MM.1S (cell line): ENCODE measurements at regions not wholly inside any gene's neighbourhood (a gene's known extent, or its start where the extent isn't known, plus 50 kb on each side); places are given as distances from the start of the nearest gene placed in this dataset.

Experiments
- DNase-seq: peaks from one replicate; pipeline ENCODE4 v3.0.0-alpha.2; 2015
- H2AFZ ChIP-seq: fragments of 300-600 bp; sonication (generic); 2 replicates; pipeline ENCODE4 v1.6.0; 2016; ENCODE audit warnings: antibody characterized with exemption, low read length
- H3F3A ChIP-seq: fragments of 300-600 bp; sonication (generic); 2 replicates; pipeline ENCODE4 v1.6.1; 2016; ENCODE audit warnings: mild to moderate bottlenecking, antibody characterized with exemption, low read length, moderate library complexity, mixed read lengths; ENCODE audit not compliant: insufficient read depth
- H3K27ac ChIP-seq: fragments of 300-600 bp; sonication (generic); 2 replicates; pipeline ENCODE4 v1.5.1; 2016; ENCODE audit warnings: mild to moderate bottlenecking, low read length
- H3K27me3 ChIP-seq: fragments of 300-600 bp; sonication (generic); replicated peaks from 2 replicates; pipeline ENCODE4 v1.6.0; 2016; ENCODE audit warnings: low read length; ENCODE audit not compliant: insufficient read depth
- H3K36me3 ChIP-seq: fragments of 300-600 bp; sonication (generic); replicated peaks from 2 replicates; pipeline ENCODE4 v1.6.1; 2016; ENCODE audit warnings: mild to moderate bottlenecking, low read length, mixed read lengths; ENCODE audit not compliant: insufficient read depth
- H3K4me1 ChIP-seq: fragments of 300-600 bp; sonication (generic); 2 replicates; pipeline ENCODE4 v1.6.1; 2016; ENCODE audit warnings: low read length, mixed read lengths
- H3K4me2 ChIP-seq: fragments of 300-600 bp; sonication (generic); 2 replicates; pipeline ENCODE4 v1.6.0; 2016; ENCODE audit warnings: low read depth, low read length
- H3K4me3 ChIP-seq: fragments of 300-600 bp; sonication (generic); 2 replicates; pipeline ENCODE4 v1.5.1; 2016; ENCODE audit warnings: low read length, mixed read lengths
- H3K79me2 ChIP-seq: fragments of 300-600 bp; sonication (generic); 2 replicates; pipeline ENCODE4 v1.6.1; 2016; ENCODE audit warnings: mixed run types, low read length, mixed read lengths
- H3K9ac ChIP-seq: fragments of 300-600 bp; sonication (generic); 2 replicates; pipeline ENCODE4 v1.6.1; 2016; ENCODE audit warnings: low read length, mixed read lengths
- H3K9me2 ChIP-seq: fragments of 300-600 bp; sonication (generic); replicated peaks from 2 replicates; pipeline ENCODE4 v1.6.1; 2016; ENCODE audit warnings: mild to moderate bottlenecking, low read length, mixed read lengths; ENCODE audit not compliant: insufficient read depth
- H3K9me3 ChIP-seq: fragments of 300-600 bp; sonication (generic); replicated peaks from 2 replicates; pipeline ENCODE4 v1.6.1; 2016; ENCODE audit warnings: mild to moderate bottlenecking, low read length, mixed read lengths; ENCODE audit not compliant: insufficient read depth
- H4K20me1 ChIP-seq: fragments of 300-600 bp; sonication (generic); 2 replicates; pipeline ENCODE4 v1.6.1; 2016; ENCODE audit warnings: mild to moderate bottlenecking, low read length, moderate library complexity, mixed read lengths; ENCODE audit not compliant: insufficient read depth
- CTCF ChIP-seq: fragments of 300-600 bp; sonication (generic); IDR thresholded peaks from 2 replicates; pipeline ENCODE4 v1.5.1; 2016; ENCODE audit warnings: antibody characterized with exemption, low read length, mixed read lengths
- EZH2 ChIP-seq: fragments of 300-600 bp; sonication (generic); optimal IDR thresholded peaks from 2 replicates; pipeline ENCODE3; 2017; ENCODE audit warnings: low read depth, mild to moderate bottlenecking, antibody characterized with exemption, low read length, mixed read lengths
- EZH2phosphoT487 ChIP-seq: fragments of 300-600 bp; sonication (generic); IDR thresholded peaks from 2 replicates; pipeline ENCODE4 v1.6.1; 2018; ENCODE audit warnings: antibody characterized with exemption, low read length

- no peak overlapping the region for H2AFZ ChIP-seq
These were observed 102.1 kb upstream of the CEP162 start for GRCh38 chr6:84329516-84329915.

GRCh38 chr6:84329077-84329476 is 101.6 kb upstream of the CEP162 start:
- H4K20me1 ChIP-seq, result no peaks in the 10 kb centered on the region
- H3K9ac ChIP-seq, result no peak overlapping the region
- no peaks in the 10 kb centered on the region for H3K79me2 ChIP-seq
- no peaks in the 10 kb centered on the region for H3K9me3 ChIP-seq
- no peaks in the 10 kb centered on the region for H3K9me2 ChIP-seq
- H3K4me2 ChIP-seq, result no peak overlapping the region
- H3K36me3 ChIP-seq, result no peaks in the 10 kb centered on the region
- TF ChIP-seq EZH2, result no peak
- no peak for TF ChIP-seq EZH2phosphoT487
- TF ChIP-seq CTCF, result no peak
- no peak overlapping the region for H3K27ac ChIP-seq
- no peaks in the 10 kb centered on the region for H3F3A ChIP-seq
- no peak for DNase-seq
- H3K4me3 ChIP-seq, result no peak overlapping the region
- no peaks in the 10 kb centered on the region for H3K27me3 ChIP-seq
- no peak overlapping the region for H2AFZ ChIP-seq
- 0 out of 2 replicates have a peak, but pooled peaks cover 6% of the 10 kb centered on the region for H3K4me1 ChIP-seq

More at GRCh38 chr6:84329516-84329915, 102.1 kb upstream of the CEP162 start:
- no peak overlapping the region for H3K9ac ChIP-seq
- no peaks in the 10 kb centered on the region for H3K9me3 ChIP-seq
- DNase-seq, result no peak
- TF ChIP-seq EZH2 (no peak), CTCF (no peak), EZH2phosphoT487 (no peak)
- H3K4me3 ChIP-seq, result no peak overlapping the region
- H3K27me3 ChIP-seq, result no peaks in the 10 kb centered on the region
- no peaks in the 10 kb centered on the region for H3K79me2 ChIP-seq
- 0 out of 2 replicates have a peak, but pooled peaks cover 6% of the 10 kb centered on the region for H3K4me1 ChIP-seq
- no peaks in the 10 kb centered on the region for H3K36me3 ChIP-seq
- no peaks in the 10 kb centered on the region for H3K9me2 ChIP-seq
- no peaks in the 10 kb centered on the region for H4K20me1 ChIP-seq
- no peak overlapping the region for H3K4me2 ChIP-seq
- H3K27ac ChIP-seq, result no peak overlapping the region
- no peaks in the 10 kb centered on the region for H3F3A ChIP-seq

GRCh38 chr6:84317463-84317862 is 90.0 kb upstream of the CEP162 start:
- Histone ChIP-seq H3K27me3 (no peaks in the 10 kb centered on the region), H3K27ac (no peak overlapping the region), H3K36me3 (no peaks in the 10 kb centered on the region), H3K9me3 (no peaks in the 10 kb centered on the region), H3F3A (no peaks in the 10 kb centered on the region), H3K9me2 (no peaks in the 10 kb centered on the region), H3K9ac (no peak overlapping the region), H3K4me3 (no peak overlapping the region), H3K4me1 (no peaks in the 10 kb centered on the region), H3K79me2 (no peaks in the 10 kb centered on the region), H4K20me1 (no peaks in the 10 kb centered on the region), H2AFZ (no peak overlapping the region), H3K4me2 (no peak overlapping the region)
- TF ChIP-seq EZH2phosphoT487 (no peak), CTCF (no peak), EZH2 (no peak)
- no peak for DNase-seq
